IMR-90 (cell line): ENCODE measurements at regions not wholly inside any gene's neighbourhood (a gene's known extent, or its start where the extent isn't known, plus 50 kb on each side); places are given as distances from the start of the nearest gene placed in this dataset.

Experiments
- ATAC-seq: fragments of 200-7000 bp; cut with Tn5 transposase; 2 replicates; pipeline ENCODE4 v1.9.1; 2020; ENCODE audit warnings: low read depth, mild to moderate bottlenecking, moderate library complexity
- BruUV-seq: library from RNA; stranded (reverse); fragments of 400-500 nt; replicated peaks from 2 replicates; lab custom pipeline; 2021; lab: Mats Ljungman, UMichigan
- CTCF ChIA-PET: fragments of 300-600 bp; formaldehyde crosslinking; extraction: SDS; loops from one replicate; lab custom pipeline; 2021; ENCODE audit warnings: antibody characterized with exemption; lab: Yijun Ruan, JAX
- POLR2A ChIA-PET: fragments of 300-600 bp; sonication (Branson Sonifier 250); formaldehyde crosslinking; loops from one replicate; lab custom pipeline; 2022; ENCODE audit warnings: antibody characterized with exemption; ENCODE audit not compliant: unreplicated experiment; lab: Charles Lee
- DNase-seq: peaks from one replicate; pipeline ENCODE4 v3.0.0; 2013
- H2AFZ ChIP-seq: replicated peaks from 2 replicates; pipeline ENCODE3; 2013; ENCODE audit warnings: low read length, mild to moderate bottlenecking; ENCODE audit not compliant: poor library complexity
- H2AK5ac ChIP-seq: 2 replicates; pipeline ENCODE4 v1.6.1; 2013; ENCODE audit warnings: low read depth, low read length, inconsistent platforms
- H2AK9ac ChIP-seq: replicated peaks from 2 replicates; pipeline ENCODE3; 2013; ENCODE audit warnings: mild to moderate bottlenecking, low read depth, low read length, moderate library complexity; ENCODE audit not compliant: poor library complexity
- H2BK120ac ChIP-seq: 2 replicates; pipeline ENCODE4 v1.6.1; 2013; ENCODE audit warnings: low read depth, low read length, inconsistent platforms
- H2BK15ac ChIP-seq: 3 replicates; pipeline ENCODE4 v1.6.1; 2013; ENCODE audit warnings: low read depth, low read length, inconsistent platforms
- H2BK20ac ChIP-seq: 2 replicates; pipeline ENCODE4 v1.6.1; 2013; ENCODE audit warnings: low read depth, mild to moderate bottlenecking, inconsistent platforms, low read length, moderate library complexity
- H2BK5ac ChIP-seq: 2 replicates; pipeline ENCODE4 v1.6.1; 2013; ENCODE audit warnings: mild to moderate bottlenecking, low read depth, low read length, inconsistent platforms; ENCODE audit not compliant: poor library complexity, severe bottlenecking
- H3K14ac ChIP-seq: replicated peaks from 2 replicates; pipeline ENCODE4 v1.6.1; 2013; ENCODE audit warnings: low read depth, low read length, inconsistent platforms
- H3K18ac ChIP-seq: 2 replicates; pipeline ENCODE4 v1.6.1; 2013; ENCODE audit warnings: low read depth, low read length, control low read depth
- H3K23ac ChIP-seq: 2 replicates; pipeline ENCODE4 v1.6.1; 2013; ENCODE audit warnings: low read depth, low read length, inconsistent platforms
- H3K27ac ChIP-seq: 2 replicates; pipeline ENCODE4 v1.5.1; 2013; ENCODE audit warnings: mild to moderate bottlenecking, control low read depth, low read length; ENCODE audit not compliant: insufficient read depth
- H3K27me3 ChIP-seq: 2 replicates; pipeline ENCODE4 v1.6.1; 2013; ENCODE audit warnings: low read length; ENCODE audit not compliant: control insufficient read depth, insufficient read depth
- H3K36me3 ChIP-seq: 2 replicates; pipeline ENCODE4 v1.6.1; 2013; ENCODE audit warnings: low read length, mixed read lengths; ENCODE audit not compliant: control insufficient read depth, insufficient read depth
- H3K4ac ChIP-seq: 2 replicates; pipeline ENCODE4 v1.6.1; 2013; ENCODE audit warnings: low read depth, low read length, inconsistent platforms
- H3K4me1 ChIP-seq: 2 replicates; pipeline ENCODE4 v1.6.1; 2013; ENCODE audit warnings: low read length, mixed read lengths; ENCODE audit not compliant: control insufficient read depth, insufficient read depth
- H3K4me2 ChIP-seq: 2 replicates; pipeline ENCODE4 v1.6.1; 2013; ENCODE audit warnings: low read depth, mild to moderate bottlenecking, control low read depth, low read length, moderate library complexity
- H3K4me3 ChIP-seq: 2 replicates; pipeline ENCODE4 v1.5.1; 2013; ENCODE audit warnings: low read depth, mild to moderate bottlenecking, control low read depth, low read length, moderate library complexity; ENCODE audit not compliant: insufficient read depth
- H3K56ac ChIP-seq: 2 replicates; pipeline ENCODE4 v1.6.1; 2013; ENCODE audit warnings: low read length, inconsistent platforms; ENCODE audit not compliant: insufficient read depth; ENCODE audit errors: extremely low read depth
- H3K79me1 ChIP-seq, 2 experiments: 2 replicates each; pipeline ENCODE4 v1.6.1; 2013; ENCODE audit warnings: low read length in 2 of 2, inconsistent platforms in 1 of 2, low read depth in 1 of 2
- H3K9ac ChIP-seq: 2 replicates; pipeline ENCODE4 v1.6.1; 2013; ENCODE audit warnings: low read depth, low read length, control low read depth
- H3K9me1 ChIP-seq: 2 replicates; pipeline ENCODE4 v1.6.1; 2013; ENCODE audit warnings: low read length, inconsistent platforms; ENCODE audit not compliant: insufficient read depth
- H3K9me3 ChIP-seq: 2 replicates; pipeline ENCODE4 v1.6.1; 2013; ENCODE audit warnings: low read length; ENCODE audit not compliant: control insufficient read depth, insufficient read depth
- H4K20me1 ChIP-seq: 2 replicates; pipeline ENCODE4 v1.6.1; 2013; ENCODE audit warnings: low read length, inconsistent platforms; ENCODE audit not compliant: insufficient read depth
- H4K5ac ChIP-seq: 2 replicates; pipeline ENCODE4 v1.6.1; 2013; ENCODE audit warnings: mild to moderate bottlenecking, low read depth, low read length, control low read depth
- H4K8ac ChIP-seq, 2 experiments: 2 replicates each; pipeline ENCODE4 v1.6.1; 2013; ENCODE audit warnings: low read depth in 2 of 2, low read length in 2 of 2, control low read depth in 1 of 2, inconsistent platforms in 1 of 2
- H4K91ac ChIP-seq: 2 replicates; pipeline ENCODE4 v1.6.1; 2013; ENCODE audit warnings: low read depth, low read length, inconsistent platforms; ENCODE audit not compliant: insufficient read depth
- BHLHE40 ChIP-seq: fragments of 150-350 bp; IDR thresholded peaks from 2 replicates; pipeline ENCODE4 v1.6.1; 2016; ENCODE audit warnings: mild to moderate bottlenecking, low read depth, low read length
- CEBPB ChIP-seq: IDR thresholded peaks from 2 replicates; pipeline ENCODE4 v1.6.1; 2012; ENCODE audit warnings: low read depth, low read length, improper control_type of control experiment
- CHD1 ChIP-seq: IDR thresholded peaks from 2 replicates; pipeline ENCODE4 v1.6.1; 2012; ENCODE audit warnings: low read depth, low read length, improper control_type of control experiment
- FOS ChIP-seq: fragments of 150-350 bp; IDR thresholded peaks from 2 replicates; pipeline ENCODE4 v1.6.1; 2016; ENCODE audit warnings: low read depth, low read length
- MAFK ChIP-seq: IDR thresholded peaks from 2 replicates; pipeline ENCODE4 v1.6.1; 2012; ENCODE audit warnings: low read depth, low read length, improper control_type of control experiment
- MAZ ChIP-seq: IDR thresholded peaks from 2 replicates; pipeline ENCODE4 v1.6.1; 2012; ENCODE audit warnings: low read depth, mild to moderate bottlenecking, low read length, improper control_type of control experiment, moderate library complexity, borderline replicate concordance
- MXI1 ChIP-seq: IDR thresholded peaks from 2 replicates; pipeline ENCODE4 v1.6.1; 2012; ENCODE audit warnings: low read depth, mild to moderate bottlenecking, low read length, moderate library complexity, borderline replicate concordance
- NFE2L2 ChIP-seq: fragments of 150-350 bp; IDR thresholded peaks from 2 replicates; pipeline ENCODE4 v1.6.1; 2016; ENCODE audit warnings: low read depth, mild to moderate bottlenecking, low read length
- POLR2A ChIP-seq: IDR thresholded peaks from 2 replicates; pipeline ENCODE4 v1.6.1; 2012; ENCODE audit warnings: mild to moderate bottlenecking, low read depth, low read length
- RAD21 ChIP-seq: IDR thresholded peaks from 2 replicates; pipeline ENCODE4 v1.6.1; 2012; ENCODE audit warnings: low read length, improper control_type of control experiment
- RCOR1 ChIP-seq: IDR thresholded peaks from 2 replicates; pipeline ENCODE4 v1.6.1; 2012; ENCODE audit warnings: mild to moderate bottlenecking, low read length, improper control_type of control experiment; ENCODE audit not compliant: insufficient replicate concordance
- RFX5 ChIP-seq: IDR thresholded peaks from 2 replicates; pipeline ENCODE4 v1.8.0; 2012; ENCODE audit warnings: low read depth, mild to moderate bottlenecking, low read length, moderate library complexity
- SMC3 ChIP-seq: fragments of 150-350 bp; IDR thresholded peaks from 2 replicates; pipeline ENCODE4 v1.6.1; 2016; ENCODE audit warnings: low read depth, mild to moderate bottlenecking, antibody characterized with exemption, low read length, moderate library complexity
- dilution Hi-C: fragments of 300-500 bp; cut with HindIII; formaldehyde crosslinking; loops from one replicate; pipeline ENCODE4 v1.14.3; 2018; ENCODE audit warnings: low sequenced_read_pairs; ENCODE audit not compliant: unreplicated experiment
- in situ Hi-C: fragments of 300-500 bp; cut with MboI; formaldehyde crosslinking; loops from 3 replicates; pipeline ENCODE4 v1.14.3; 2019; ENCODE audit warnings: low sequenced_read_pairs, inconsistent platforms, mixed read lengths
- intact Hi-C: fragments of 100-400 bp; cut with micrococcal nuclease; formaldehyde crosslinking; loops from 2 replicates; pipeline ENCODE4 v1.10.0; 2022
- TF ChIP-seq, protein P1 (sequence below): fragments of 150-350 bp; IDR thresholded peaks from 2 replicates; pipeline ENCODE4 v1.6.1; 2017; ENCODE audit warnings: mild to moderate bottlenecking, antibody characterized with exemption, low read length, low read depth
- TF ChIP-seq, protein P2 (sequence below): fragments of 150-350 bp; IDR thresholded peaks from 2 replicates; pipeline ENCODE4 v1.6.1; 2016; ENCODE audit warnings: low read depth, mild to moderate bottlenecking, low read length, moderate library complexity, borderline replicate concordance
- TF ChIP-seq, protein P3 (sequence below): conservative IDR thresholded peaks from 2 replicates; pipeline ENCODE4 v1.5.1; 2012; ENCODE audit warnings: mild to moderate bottlenecking, low read depth, low read length, improper control_type of control experiment

DNA sequence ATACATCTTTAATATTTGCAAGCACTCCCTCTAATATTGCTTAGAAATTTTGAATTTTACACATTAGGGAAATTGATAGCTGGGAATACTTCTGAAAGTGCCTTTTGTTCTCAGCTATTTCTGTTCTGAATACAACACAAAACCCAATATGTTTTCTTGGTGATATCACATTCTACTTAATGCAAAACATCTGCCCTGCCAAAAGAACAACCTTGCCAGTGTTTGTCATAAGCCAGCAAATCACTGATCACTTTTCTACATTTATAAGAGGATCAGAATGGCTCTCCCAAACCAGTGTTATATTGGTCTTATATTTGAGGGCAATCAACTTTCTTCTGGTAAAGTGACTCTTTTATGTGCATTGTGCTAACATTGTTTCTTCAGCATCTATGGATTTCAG is 126.8 kb upstream of the APOOL start:
- H3K4ac ChIP-seq, result no peak overlapping the region
- no peak overlapping the region for H2BK5ac ChIP-seq
- no TSS peak for BruUV-seq
- no peak for ATAC-seq
- TF ChIP-seq RAD21 (no peak), NFE2L2 (no peak), POLR2A (no peak), MXI1 (no peak), SMC3 (no peak), FOS (no peak), RCOR1 (no peak), RFX5 (no peak), CHD1 (no peak), CEBPB (no peak), MAZ (no peak), BHLHE40 (no peak), MAFK (no peak)
- TF ChIP-seq, protein P1, sequence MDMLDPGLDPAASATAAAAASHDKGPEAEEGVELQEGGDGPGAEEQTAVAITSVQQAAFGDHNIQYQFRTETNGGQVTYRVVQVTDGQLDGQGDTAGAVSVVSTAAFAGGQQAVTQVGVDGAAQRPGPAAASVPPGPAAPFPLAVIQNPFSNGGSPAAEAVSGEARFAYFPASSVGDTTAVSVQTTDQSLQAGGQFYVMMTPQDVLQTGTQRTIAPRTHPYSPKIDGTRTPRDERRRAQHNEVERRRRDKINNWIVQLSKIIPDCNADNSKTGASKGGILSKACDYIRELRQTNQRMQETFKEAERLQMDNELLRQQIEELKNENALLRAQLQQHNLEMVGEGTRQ, result no peak
- TF ChIP-seq, protein P2, sequence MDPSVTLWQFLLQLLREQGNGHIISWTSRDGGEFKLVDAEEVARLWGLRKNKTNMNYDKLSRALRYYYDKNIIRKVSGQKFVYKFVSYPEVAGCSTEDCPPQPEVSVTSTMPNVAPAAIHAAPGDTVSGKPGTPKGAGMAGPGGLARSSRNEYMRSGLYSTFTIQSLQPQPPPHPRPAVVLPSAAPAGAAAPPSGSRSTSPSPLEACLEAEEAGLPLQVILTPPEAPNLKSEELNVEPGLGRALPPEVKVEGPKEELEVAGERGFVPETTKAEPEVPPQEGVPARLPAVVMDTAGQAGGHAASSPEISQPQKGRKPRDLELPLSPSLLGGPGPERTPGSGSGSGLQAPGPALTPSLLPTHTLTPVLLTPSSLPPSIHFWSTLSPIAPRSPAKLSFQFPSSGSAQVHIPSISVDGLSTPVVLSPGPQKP, result no peak
- TF ChIP-seq, protein P3, sequence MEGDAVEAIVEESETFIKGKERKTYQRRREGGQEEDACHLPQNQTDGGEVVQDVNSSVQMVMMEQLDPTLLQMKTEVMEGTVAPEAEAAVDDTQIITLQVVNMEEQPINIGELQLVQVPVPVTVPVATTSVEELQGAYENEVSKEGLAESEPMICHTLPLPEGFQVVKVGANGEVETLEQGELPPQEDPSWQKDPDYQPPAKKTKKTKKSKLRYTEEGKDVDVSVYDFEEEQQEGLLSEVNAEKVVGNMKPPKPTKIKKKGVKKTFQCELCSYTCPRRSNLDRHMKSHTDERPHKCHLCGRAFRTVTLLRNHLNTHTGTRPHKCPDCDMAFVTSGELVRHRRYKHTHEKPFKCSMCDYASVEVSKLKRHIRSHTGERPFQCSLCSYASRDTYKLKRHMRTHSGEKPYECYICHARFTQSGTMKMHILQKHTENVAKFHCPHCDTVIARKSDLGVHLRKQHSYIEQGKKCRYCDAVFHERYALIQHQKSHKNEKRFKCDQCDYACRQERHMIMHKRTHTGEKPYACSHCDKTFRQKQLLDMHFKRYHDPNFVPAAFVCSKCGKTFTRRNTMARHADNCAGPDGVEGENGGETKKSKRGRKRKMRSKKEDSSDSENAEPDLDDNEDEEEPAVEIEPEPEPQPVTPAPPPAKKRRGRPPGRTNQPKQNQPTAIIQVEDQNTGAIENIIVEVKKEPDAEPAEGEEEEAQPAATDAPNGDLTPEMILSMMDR, result no peak
- no peak overlapping the region for H4K8ac ChIP-seq
- no peak overlapping the region for H3K4me2 ChIP-seq
- ChIA-PET POLR2A (no interaction called here), CTCF (no interaction called here)
- no peak overlapping the region for H3K9ac ChIP-seq
- H3K4me1 ChIP-seq, result no peaks in the 10 kb centered on the region
- no peak overlapping the region for H3K4me3 ChIP-seq
- H3K9me1 ChIP-seq, result no peaks in the 10 kb centered on the region
- in situ Hi-C loops (no loop called here), intact Hi-C loops (no loop called here), dilution Hi-C loops (no loop called here)
- no peak overlapping the region for H4K91ac ChIP-seq
- H3K18ac ChIP-seq, result no peak overlapping the region
- no peak for DNase-seq
- H3K56ac ChIP-seq, result no peak overlapping the region
- no peaks in the 10 kb centered on the region for H3K79me1 ChIP-seq
- no peak overlapping the region for H2AK9ac ChIP-seq
- no peaks in the 10 kb centered on the region for H3K36me3 ChIP-seq
- H4K20me1 ChIP-seq, result no peaks in the 10 kb centered on the region
- H3K14ac ChIP-seq, result no peak overlapping the region
- no peaks in the 10 kb centered on the region for H3K27me3 ChIP-seq
- no peak overlapping the region for H2AFZ ChIP-seq
- H4K5ac ChIP-seq, result no peak overlapping the region
- no peak overlapping the region for H2BK15ac ChIP-seq
- no peaks in the 10 kb centered on the region for H3K9me3 ChIP-seq
- no peak overlapping the region for H3K23ac ChIP-seq
- no peak overlapping the region for H2AK5ac ChIP-seq
- no peak overlapping the region for H2BK20ac ChIP-seq
- H3K27ac ChIP-seq, result no peak overlapping the region
- H2BK120ac ChIP-seq, result no peak overlapping the region
